GM13976 (cell line): ENCODE measurements at regions not wholly inside any gene's neighbourhood (a gene's known extent, or its start where the extent isn't known, plus 50 kb on each side); places are given as distances from the start of the nearest gene placed in this dataset.

ENCODE experiments used
- DNase-seq: peaks from one replicate; pipeline ENCODE4 v3.0.0; 2012; ENCODE audit warnings: low spot score
- in situ Hi-C: fragments of 300-500 bp; cut with MboI; formaldehyde crosslinking; loops from one replicate; pipeline ENCODE4 v1.12.0; 2022; ENCODE audit warnings: low sequenced_read_pairs, mixed read lengths, inconsistent platforms; ENCODE audit not compliant: unreplicated experiment
- TF ChIP-seq, protein P1 (sequence below): IDR thresholded peaks from 2 replicates; pipeline ENCODE4 v1.5.1; 2012; ENCODE audit warnings: borderline replicate concordance, mild to moderate bottlenecking; ENCODE audit not compliant: insufficient read depth; ENCODE audit errors: extremely low read depth, missing control alignments, control extremely low read depth

DNA sequence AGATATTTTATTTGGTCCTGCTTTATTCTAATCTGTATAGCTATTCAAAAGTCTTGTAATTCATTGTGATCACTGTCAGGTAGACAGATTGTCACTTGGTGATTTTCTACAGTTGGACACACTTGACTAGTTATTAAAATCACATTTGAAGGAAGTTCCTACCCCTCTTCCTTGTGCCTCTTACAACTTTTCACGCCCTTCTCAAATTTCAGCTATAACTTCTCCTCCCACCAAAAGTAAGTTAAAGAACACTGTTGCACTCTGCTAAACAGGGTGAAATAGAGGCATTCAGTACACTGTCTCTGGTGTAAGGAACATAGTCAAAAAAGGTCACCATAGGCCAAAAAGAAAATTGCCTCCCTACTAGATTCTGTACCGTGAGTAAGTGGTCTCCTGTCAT lies 142.1 kb upstream of the POU5F2 start:
- TF ChIP-seq, protein P1, sequence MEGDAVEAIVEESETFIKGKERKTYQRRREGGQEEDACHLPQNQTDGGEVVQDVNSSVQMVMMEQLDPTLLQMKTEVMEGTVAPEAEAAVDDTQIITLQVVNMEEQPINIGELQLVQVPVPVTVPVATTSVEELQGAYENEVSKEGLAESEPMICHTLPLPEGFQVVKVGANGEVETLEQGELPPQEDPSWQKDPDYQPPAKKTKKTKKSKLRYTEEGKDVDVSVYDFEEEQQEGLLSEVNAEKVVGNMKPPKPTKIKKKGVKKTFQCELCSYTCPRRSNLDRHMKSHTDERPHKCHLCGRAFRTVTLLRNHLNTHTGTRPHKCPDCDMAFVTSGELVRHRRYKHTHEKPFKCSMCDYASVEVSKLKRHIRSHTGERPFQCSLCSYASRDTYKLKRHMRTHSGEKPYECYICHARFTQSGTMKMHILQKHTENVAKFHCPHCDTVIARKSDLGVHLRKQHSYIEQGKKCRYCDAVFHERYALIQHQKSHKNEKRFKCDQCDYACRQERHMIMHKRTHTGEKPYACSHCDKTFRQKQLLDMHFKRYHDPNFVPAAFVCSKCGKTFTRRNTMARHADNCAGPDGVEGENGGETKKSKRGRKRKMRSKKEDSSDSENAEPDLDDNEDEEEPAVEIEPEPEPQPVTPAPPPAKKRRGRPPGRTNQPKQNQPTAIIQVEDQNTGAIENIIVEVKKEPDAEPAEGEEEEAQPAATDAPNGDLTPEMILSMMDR: no peak
- no peak for DNase-seq
- in situ Hi-C loops: no loop called here

DNA sequence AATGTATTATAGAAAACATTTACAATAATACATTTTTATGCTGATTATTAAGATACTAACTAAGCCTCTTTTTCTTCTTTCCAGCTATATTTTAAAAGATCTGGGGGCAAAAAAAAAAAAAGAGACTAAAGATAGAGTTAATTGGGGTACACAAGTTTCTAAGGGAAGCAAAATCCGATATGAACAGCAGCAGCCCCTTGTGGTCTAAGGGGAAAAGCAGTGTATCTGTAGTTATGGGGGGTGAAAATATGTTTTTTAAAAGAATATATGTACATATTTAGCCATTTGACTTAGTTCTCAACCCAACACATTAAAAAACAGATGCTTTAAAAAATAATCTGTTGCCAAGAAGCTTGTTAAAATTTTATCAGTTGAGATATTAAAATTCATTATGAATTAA lies 134.3 kb upstream of the POU5F2 start:
- DNase-seq: no peak
- in situ Hi-C loops: no loop called here
- TF ChIP-seq, protein P1: no peak

DNA sequence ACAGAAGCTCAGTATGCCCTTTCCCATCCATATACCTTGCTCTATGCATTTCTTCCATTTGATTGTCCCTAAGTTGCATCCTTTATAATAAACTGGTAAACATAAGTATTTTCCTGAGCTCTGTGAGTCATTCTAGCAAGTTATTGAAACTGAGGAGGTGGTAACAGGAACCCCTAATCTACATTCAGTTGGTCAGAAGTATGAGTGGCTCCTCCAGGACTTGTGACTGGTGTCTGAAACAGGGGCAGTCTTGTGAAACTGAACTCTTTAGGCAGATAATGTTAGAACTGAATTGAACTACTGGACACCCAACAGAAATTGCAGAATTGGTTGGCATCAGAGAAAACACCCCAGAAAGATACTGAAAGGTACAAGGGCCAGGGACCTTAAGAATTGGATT lies 133.1 kb upstream of the POU5F2 start:
- DNase-seq: no peak
- in situ Hi-C loops: no loop called here

DNA sequence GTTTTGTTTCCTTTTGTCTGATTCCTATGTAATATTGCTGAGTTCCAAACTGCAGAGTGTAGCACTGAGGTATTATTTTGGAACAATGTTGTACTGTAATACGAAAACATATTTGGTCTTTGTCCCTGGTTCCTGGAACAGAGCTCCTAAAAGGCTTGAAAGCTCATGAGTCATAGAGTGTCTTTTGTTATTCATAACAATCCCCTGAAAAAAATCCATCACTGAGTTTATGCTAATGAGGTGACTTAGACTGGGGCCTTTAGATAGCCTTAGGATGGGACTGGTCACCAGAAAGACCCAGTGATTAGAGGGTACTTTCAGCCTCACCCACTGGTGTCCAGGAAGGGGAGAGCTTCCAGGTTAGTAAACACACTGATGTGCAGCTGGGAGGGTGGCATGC lies 132.7 kb upstream of the POU5F2 start:
- TF ChIP-seq, protein P1: no peak
- in situ Hi-C loops: no loop called here
- DNase-seq: no peak

More for the DNA sequence above, 133.1 kb upstream of the POU5F2 start:
- TF ChIP-seq, protein P1: no peak

DNA sequence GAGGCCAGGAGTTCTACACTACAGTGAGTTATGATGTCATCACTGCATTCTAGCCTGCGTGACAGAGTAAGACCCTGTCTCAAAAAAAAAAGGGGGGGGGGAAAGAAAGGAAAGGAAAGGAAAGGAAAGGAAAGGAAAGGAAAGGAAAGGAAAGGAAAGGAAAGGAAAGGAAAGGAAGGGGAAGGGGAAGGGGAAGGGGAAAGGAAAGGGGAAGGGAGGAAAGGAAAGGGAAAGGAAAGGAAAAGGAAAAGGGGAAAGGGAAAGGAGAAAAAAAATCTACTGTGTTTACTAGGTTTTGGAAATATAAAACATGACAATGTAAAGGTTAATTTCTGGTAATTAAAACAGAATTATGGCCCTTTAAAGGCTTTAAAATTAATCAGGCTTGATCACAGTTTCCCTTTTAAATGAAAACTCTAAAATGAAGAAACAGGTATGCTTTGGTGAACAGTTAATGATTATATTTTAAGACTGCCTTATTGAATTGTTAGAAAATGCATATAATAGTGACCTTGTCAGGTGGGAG lies 131.9 kb upstream of the POU5F2 start:
- TF ChIP-seq, protein P1: no peak
- in situ Hi-C loops: no loop called here

DNA sequence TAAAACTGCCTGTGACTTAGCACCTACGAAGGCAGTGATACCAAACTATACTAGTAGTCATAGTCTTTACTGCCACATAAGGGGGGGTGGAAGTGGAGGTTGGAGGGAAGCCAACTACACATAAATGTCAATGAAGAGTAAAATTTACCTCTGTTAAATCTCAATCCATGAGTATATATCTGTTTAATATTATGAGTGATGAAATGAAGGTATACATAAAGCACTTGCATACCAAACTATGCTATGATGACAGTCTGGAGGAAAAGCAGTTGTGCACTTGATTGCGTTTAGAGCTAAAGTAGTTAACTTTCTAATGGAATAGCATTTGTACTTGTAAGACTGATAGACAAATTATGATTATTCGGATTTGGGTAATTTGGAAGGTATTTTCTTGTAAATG lies 129.2 kb upstream of the POU5F2 start:
- no peak for DNase-seq
- in situ Hi-C loops: no loop called here
- TF ChIP-seq, protein P1: no peak

More for the DNA sequence above, 131.9 kb upstream of the POU5F2 start:
- DNase-seq: no peak
